Lower leg skin (tissue), 3 donors: ENCODE measurements at regions not wholly inside any gene's neighbourhood (a gene's known extent, or its start where the extent isn't known, plus 50 kb on each side); places are given as distances from the start of the nearest gene placed in this dataset.

Experiments used
- CTCF ChIP-seq, 3 donors: fragments of 450-650 bp; IDR thresholded peaks; one replicate each; pipeline ENCODE4 v1.5.1; 2016; ENCODE audit warnings: antibody characterized with exemption in 3 of 3, mild to moderate bottlenecking in 3 of 3, moderate library complexity in 2 of 3
- POLR2A ChIP-seq, 2 donors: fragments of 450-650 bp; IDR thresholded peaks; one replicate each; pipeline ENCODE4 v1.6.1; 2016 to 2017; ENCODE audit warnings: antibody characterized with exemption in 2 of 2, mild to moderate bottlenecking in 1 of 2, moderate library complexity in 1 of 2

- TF ChIP-seq POLR2A (IDR thresholded peaks at IDR 0.05) (no peak), CTCF (IDR thresholded peaks at IDR 0.05) (no peak)
Observed at GRCh38 chr7:18386607-18387006, 108.9 kb upstream of the HDAC9 start.
